MM.1S (cell line): ENCODE measurements at regions not wholly inside any gene's neighbourhood (a gene's known extent, or its start where the extent isn't known, plus 50 kb on each side); places are given as distances from the start of the nearest gene placed in this dataset.

ENCODE experiments used
- DNase-seq: peaks from one replicate; pipeline ENCODE4 v3.0.0-alpha.2; 2015
- H2AFZ ChIP-seq: fragments of 300-600 bp; sonication (generic); 2 replicates; pipeline ENCODE4 v1.6.0; 2016; ENCODE audit warnings: antibody characterized with exemption, low read length
- H3F3A ChIP-seq: fragments of 300-600 bp; sonication (generic); 2 replicates; pipeline ENCODE4 v1.6.1; 2016; ENCODE audit warnings: mild to moderate bottlenecking, antibody characterized with exemption, low read length, moderate library complexity, mixed read lengths; ENCODE audit not compliant: insufficient read depth
- H3K27ac ChIP-seq: fragments of 300-600 bp; sonication (generic); 2 replicates; pipeline ENCODE4 v1.5.1; 2016; ENCODE audit warnings: mild to moderate bottlenecking, low read length
- H3K27me3 ChIP-seq: fragments of 300-600 bp; sonication (generic); replicated peaks from 2 replicates; pipeline ENCODE4 v1.6.0; 2016; ENCODE audit warnings: low read length; ENCODE audit not compliant: insufficient read depth
- H3K36me3 ChIP-seq: fragments of 300-600 bp; sonication (generic); replicated peaks from 2 replicates; pipeline ENCODE4 v1.6.1; 2016; ENCODE audit warnings: mild to moderate bottlenecking, low read length, mixed read lengths; ENCODE audit not compliant: insufficient read depth
- H3K4me1 ChIP-seq: fragments of 300-600 bp; sonication (generic); 2 replicates; pipeline ENCODE4 v1.6.1; 2016; ENCODE audit warnings: low read length, mixed read lengths
- H3K4me2 ChIP-seq: fragments of 300-600 bp; sonication (generic); 2 replicates; pipeline ENCODE4 v1.6.0; 2016; ENCODE audit warnings: low read depth, low read length
- H3K4me3 ChIP-seq: fragments of 300-600 bp; sonication (generic); 2 replicates; pipeline ENCODE4 v1.5.1; 2016; ENCODE audit warnings: low read length, mixed read lengths
- H3K79me2 ChIP-seq: fragments of 300-600 bp; sonication (generic); 2 replicates; pipeline ENCODE4 v1.6.1; 2016; ENCODE audit warnings: mixed run types, low read length, mixed read lengths
- H3K9ac ChIP-seq: fragments of 300-600 bp; sonication (generic); 2 replicates; pipeline ENCODE4 v1.6.1; 2016; ENCODE audit warnings: low read length, mixed read lengths
- H3K9me2 ChIP-seq: fragments of 300-600 bp; sonication (generic); replicated peaks from 2 replicates; pipeline ENCODE4 v1.6.1; 2016; ENCODE audit warnings: mild to moderate bottlenecking, low read length, mixed read lengths; ENCODE audit not compliant: insufficient read depth
- H3K9me3 ChIP-seq: fragments of 300-600 bp; sonication (generic); replicated peaks from 2 replicates; pipeline ENCODE4 v1.6.1; 2016; ENCODE audit warnings: mild to moderate bottlenecking, low read length, mixed read lengths; ENCODE audit not compliant: insufficient read depth
- H4K20me1 ChIP-seq: fragments of 300-600 bp; sonication (generic); 2 replicates; pipeline ENCODE4 v1.6.1; 2016; ENCODE audit warnings: mild to moderate bottlenecking, low read length, moderate library complexity, mixed read lengths; ENCODE audit not compliant: insufficient read depth
- CTCF ChIP-seq: fragments of 300-600 bp; sonication (generic); IDR thresholded peaks from 2 replicates; pipeline ENCODE4 v1.5.1; 2016; ENCODE audit warnings: antibody characterized with exemption, low read length, mixed read lengths
- EZH2 ChIP-seq: fragments of 300-600 bp; sonication (generic); optimal IDR thresholded peaks from 2 replicates; pipeline ENCODE3; 2017; ENCODE audit warnings: low read depth, mild to moderate bottlenecking, antibody characterized with exemption, low read length, mixed read lengths
- EZH2phosphoT487 ChIP-seq: fragments of 300-600 bp; sonication (generic); IDR thresholded peaks from 2 replicates; pipeline ENCODE4 v1.6.1; 2018; ENCODE audit warnings: antibody characterized with exemption, low read length

GRCh38 chrX:94758130-94758529 is 1084.1 kb downstream of the FAM133A start:
- Histone ChIP-seq H3K27ac (no peak overlapping the region), H3K9me3 (no peaks in the 10 kb centered on the region), H3K9ac (no peak overlapping the region), H3K4me3 (no peak overlapping the region), H3K4me2 (no peak overlapping the region), H4K20me1 (no peaks in the 10 kb centered on the region), H3K79me2 (no peaks in the 10 kb centered on the region), H3F3A (no peaks in the 10 kb centered on the region), H3K9me2 (no peaks in the 10 kb centered on the region), H3K27me3 (no peaks in the 10 kb centered on the region), H3K4me1 (no peaks in the 10 kb centered on the region), H2AFZ (no peak overlapping the region), H3K36me3 (no peaks in the 10 kb centered on the region)
- no peak for DNase-seq
- TF ChIP-seq EZH2phosphoT487 (no peak), EZH2 (no peak), CTCF (no peak)

GRCh38 chrX:94775640-94776039 is 1101.6 kb downstream of the FAM133A start:
- H3F3A ChIP-seq = no peaks in the 10 kb centered on the region
- H2AFZ ChIP-seq = no peak overlapping the region
- H4K20me1 ChIP-seq = no peaks in the 10 kb centered on the region
- no peak for DNase-seq
- H3K9ac ChIP-seq = no peak overlapping the region
- H3K79me2 ChIP-seq = no peaks in the 10 kb centered on the region
- no peaks in the 10 kb centered on the region for H3K36me3 ChIP-seq
- H3K9me2 ChIP-seq = no peaks in the 10 kb centered on the region
- no peak overlapping the region for H3K27ac ChIP-seq
- no peaks in the 10 kb centered on the region for H3K4me1 ChIP-seq
- H3K4me3 ChIP-seq = no peak overlapping the region
- no peak overlapping the region for H3K4me2 ChIP-seq
- H3K9me3 ChIP-seq = no peaks in the 10 kb centered on the region
- TF ChIP-seq CTCF = no peak
- no peak for TF ChIP-seq EZH2phosphoT487
- TF ChIP-seq EZH2 = no peak
- H3K27me3 ChIP-seq = no peaks in the 10 kb centered on the region

GRCh38 chrX:94813541-94813940 is 1139.5 kb downstream of the FAM133A start:
- TF ChIP-seq CTCF (no peak), EZH2phosphoT487 (no peak), EZH2 (no peak)
- Histone ChIP-seq H3F3A (no peaks in the 10 kb centered on the region), H2AFZ (no peak overlapping the region), H3K4me1 (no peaks in the 10 kb centered on the region), H4K20me1 (no peaks in the 10 kb centered on the region), H3K4me3 (no peak overlapping the region), H3K27ac (no peak overlapping the region), H3K27me3 (no peaks in the 10 kb centered on the region), H3K9me3 (no peaks in the 10 kb centered on the region), H3K9ac (no peak overlapping the region), H3K4me2 (no peak overlapping the region), H3K9me2 (no peaks in the 10 kb centered on the region), H3K36me3 (no peaks in the 10 kb centered on the region), H3K79me2 (no peaks in the 10 kb centered on the region)
- no peak for DNase-seq

- H3K4me2 ChIP-seq = no peak overlapping the region
- H3K9me3 ChIP-seq = no peaks in the 10 kb centered on the region
- DNase-seq = no peak
- no peak overlapping the region for H3K4me3 ChIP-seq
- no peaks in the 10 kb centered on the region for H3K79me2 ChIP-seq
- no peak overlapping the region for H2AFZ ChIP-seq
- H3K9ac ChIP-seq = no peak overlapping the region
- no peaks in the 10 kb centered on the region for H3F3A ChIP-seq
- no peaks in the 10 kb centered on the region for H3K9me2 ChIP-seq
- H4K20me1 ChIP-seq = no peaks in the 10 kb centered on the region
- H3K36me3 ChIP-seq = no peaks in the 10 kb centered on the region
- H3K27me3 ChIP-seq = no peaks in the 10 kb centered on the region
- H3K27ac ChIP-seq = no peak overlapping the region
- H3K4me1 ChIP-seq = no peaks in the 10 kb centered on the region
- no peak for TF ChIP-seq CTCF
- TF ChIP-seq EZH2 = no peak
- TF ChIP-seq EZH2phosphoT487 = no peak
Observed at GRCh38 chrX:94814216-94814615, 1140.2 kb downstream of the FAM133A start.
